ENCODE measurements at regions not wholly inside any gene's neighbourhood (a gene's known extent, or its start where the extent isn't known, plus 50 kb on each side); places are given as distances from the start of the nearest gene placed in this dataset.
"Not testable (repeated sequence)": the region's sequence is repeated elsewhere in the genome, so short reads cannot be mapped to it uniquely, and the experiment has no call there.

GRCh38 chrX:123788193-123788592, 55.3 kb upstream of the THOC2 start:
- DNase-seq (ENCODE audit: low read depth), result peak; percentile 13

GRCh38 chrX:123788744-123789143, 55.9 kb upstream of the THOC2 start:
- DNase-seq (ENCODE audit: low read depth), result no peak

- DNase-seq (ENCODE audit: low read depth), result no peak
These were observed 62.1 kb upstream of the XIAP start for GRCh38 chrX:123797543-123798447.

GRCh38 chrX:123798706-123799430, 61.0 kb upstream of the XIAP start:
- DNase-seq (ENCODE audit: low read depth), result not testable (repeated sequence)

- no peak for DNase-seq (ENCODE audit: low read depth)
These were observed 58.0 kb upstream of the XIAP start for GRCh38 chrX:123801901-123802300.

GRCh38 chrX:123803331-123803983, 56.4 kb upstream of the XIAP start:
- DNase-seq (ENCODE audit: low read depth), result peak; percentile 56

GRCh38 chrX:123803984-123804365, 55.9 kb upstream of the XIAP start:
- DNase-seq (ENCODE audit: low read depth), result not testable (repeated sequence)

GRCh38 chrX:123807835-123808416, 51.9 kb upstream of the XIAP start:
- DNase-seq (ENCODE audit: low read depth), result peak; percentile 41

GRCh38 chrX:123809854-123810375, 49.9 kb upstream of the XIAP start:
- DNase-seq (ENCODE audit: low read depth), result no peak

Measured in fibroblast of gingiva (primary cell).